ENCODE measurements at regions not wholly inside any gene's neighbourhood (a gene's known extent, or its start where the extent isn't known, plus 50 kb on each side); places are given as distances from the start of the nearest gene placed in this dataset.
A peak's percentile ranks its signal among the peaks of the same experiment; 100 is the strongest.
"Not testable (repeated sequence)": the region's sequence is repeated elsewhere in the genome, so short reads cannot be mapped to it uniquely, and the experiment has no call there.

GRCh38 chr3:118226206-118226605 lies 808.4 kb downstream of the IGSF11 start:
- no peak for DNase-seq
- Histone ChIP-seq H3K36me3 (no peaks in the 10 kb centered on the region), H3K9me3 (replicated peaks) (no peaks in the 10 kb centered on the region), H3K4me3 (no peak overlapping the region), H3K4me1 (no peaks in the 10 kb centered on the region), H3K27me3 (no peaks in the 10 kb centered on the region), H3K27ac (no peak overlapping the region)

- no peaks in the 10 kb centered on the region for H3K4me1 ChIP-seq
- H3K27ac ChIP-seq, result no peak overlapping the region
- no peaks in the 10 kb centered on the region for H3K36me3 ChIP-seq
- no peak overlapping the region for H3K4me3 ChIP-seq
- no peaks in the 10 kb centered on the region for H3K27me3 ChIP-seq
- no peak for DNase-seq
- no peaks in the 10 kb centered on the region for H3K9me3 ChIP-seq (replicated peaks)
These were observed 807.5 kb downstream of the IGSF11 start for GRCh38 chr3:118227191-118227590.

GRCh38 chr3:118228151-118228550 lies 806.5 kb downstream of the IGSF11 start:
- H3K4me3 ChIP-seq, result no peak overlapping the region
- H3K27me3 ChIP-seq, result no peaks in the 10 kb centered on the region
- H3K9me3 ChIP-seq (replicated peaks), result no peaks in the 10 kb centered on the region
- no peaks in the 10 kb centered on the region for H3K4me1 ChIP-seq
- no peaks in the 10 kb centered on the region for H3K36me3 ChIP-seq
- DNase-seq, result no peak
- H3K27ac ChIP-seq, result no peak overlapping the region

- no peaks in the 10 kb centered on the region for H3K27me3 ChIP-seq
- H3K4me3 ChIP-seq, result no peak overlapping the region
- no peaks in the 10 kb centered on the region for H3K9me3 ChIP-seq (replicated peaks)
- no peaks in the 10 kb centered on the region for H3K4me1 ChIP-seq
- no peak for DNase-seq
- no peak overlapping the region for H3K27ac ChIP-seq
- H3K36me3 ChIP-seq, result no peaks in the 10 kb centered on the region
These were observed 805.5 kb downstream of the IGSF11 start for GRCh38 chr3:118229196-118229595.

- H3K27ac ChIP-seq, result no peak overlapping the region
- no peaks in the 10 kb centered on the region for H3K27me3 ChIP-seq
- H3K36me3 ChIP-seq, result no peaks in the 10 kb centered on the region
- H3K9me3 ChIP-seq (replicated peaks), result no peaks in the 10 kb centered on the region
- no peak overlapping the region for H3K4me3 ChIP-seq
- no peak for DNase-seq
- H3K4me1 ChIP-seq, result no peaks in the 10 kb centered on the region
These were observed 803.1 kb downstream of the IGSF11 start for GRCh38 chr3:118231578-118231977.

- DNase-seq, result peak; percentile 85 to 90
- Histone ChIP-seq H3K9me3 (replicated peaks) (no peaks in the 10 kb centered on the region), H3K36me3 (no peaks in the 10 kb centered on the region)
These were observed 795.4 kb downstream of the IGSF11 start for GRCh38 chr3:118239253-118239652.

GRCh38 chr3:118244761-118245160 lies 789.9 kb downstream of the IGSF11 start:
- no peak overlapping the region for H3K4me3 ChIP-seq
- no peak overlapping the region for H3K27ac ChIP-seq
- no peaks in the 10 kb centered on the region for H3K36me3 ChIP-seq
- no peaks in the 10 kb centered on the region for H3K9me3 ChIP-seq (replicated peaks)
- no peaks in the 10 kb centered on the region for H3K27me3 ChIP-seq
- H3K4me1 ChIP-seq, result no peaks in the 10 kb centered on the region
- peak in 1 of 2 experiments; percentile 35 for DNase-seq

More at GRCh38 chr3:118239253-118239652, 795.4 kb downstream of the IGSF11 start:
- Histone ChIP-seq H3K4me3 (no peak overlapping the region), H3K27ac (no peak overlapping the region), H3K4me1 (0 out of 2 replicates have a peak, but pooled peaks cover 2% of the 10 kb centered on the region), H3K27me3 (no peaks in the 10 kb centered on the region)

- Histone ChIP-seq H3K4me3 (no peak overlapping the region), H3K9me3 (replicated peaks) (no peaks in the 10 kb centered on the region), H3K36me3 (no peaks in the 10 kb centered on the region), H3K27me3 (no peaks in the 10 kb centered on the region), H3K27ac (no peak overlapping the region), H3K4me1 (no peaks in the 10 kb centered on the region)
- DNase-seq, result no peak
These were observed 789.3 kb downstream of the IGSF11 start for GRCh38 chr3:118245312-118245711.

- not testable (repeated sequence) for H3K9me3 ChIP-seq (replicated peaks); H3K27me3 ChIP-seq; H3K4me3 ChIP-seq; H3K27ac ChIP-seq; H3K36me3 ChIP-seq; H3K4me1 ChIP-seq; DNase-seq
These were observed 775.8 kb downstream of the IGSF11 start for GRCh38 chr3:118258850-118259249.

GRCh38 chr3:118262800-118263402 lies 771.7 kb downstream of the IGSF11 start:
- Histone ChIP-seq H3K9me3 (replicated peaks) (no peaks in the 10 kb centered on the region), H3K4me1 (no peaks in the 10 kb centered on the region), H3K27ac (no peak overlapping the region), H3K36me3 (no peaks in the 10 kb centered on the region), H3K27me3 (no peaks in the 10 kb centered on the region), H3K4me3 (no peak overlapping the region)
- no peak for DNase-seq

GRCh38 chr3:118267588-118267987 lies 767.1 kb downstream of the IGSF11 start:
- Histone ChIP-seq H3K4me3 (no peak overlapping the region), H3K4me1 (no peaks in the 10 kb centered on the region), H3K27me3 (no peaks in the 10 kb centered on the region), H3K36me3 (no peaks in the 10 kb centered on the region), H3K27ac (no peak overlapping the region), H3K9me3 (replicated peaks) (no peaks in the 10 kb centered on the region)
- no peak for DNase-seq

GRCh38 chr3:118269537-118270125 lies 765.0 kb downstream of the IGSF11 start:
- DNase-seq, result no peak

GRCh38 chr3:118272991-118273390 lies 761.7 kb downstream of the IGSF11 start:
- Histone ChIP-seq H3K9me3 (replicated peaks) (no peaks in the 10 kb centered on the region), H3K4me3 (no peak overlapping the region), H3K27ac (no peak overlapping the region), H3K36me3 (no peaks in the 10 kb centered on the region), H3K27me3 (no peaks in the 10 kb centered on the region), H3K4me1 (no peaks in the 10 kb centered on the region)
- DNase-seq, result no peak

More at GRCh38 chr3:118269537-118270125, 765.0 kb downstream of the IGSF11 start:
- Histone ChIP-seq H3K27ac (no peak overlapping the region), H3K9me3 (replicated peaks) (no peaks in the 10 kb centered on the region), H3K36me3 (no peaks in the 10 kb centered on the region), H3K27me3 (no peaks in the 10 kb centered on the region), H3K4me3 (no peak overlapping the region), H3K4me1 (no peaks in the 10 kb centered on the region)

- DNase-seq, result no peak
- H3K9me3 ChIP-seq (replicated peaks), result no peaks in the 10 kb centered on the region
These were observed 756.8 kb downstream of the IGSF11 start for GRCh38 chr3:118277814-118278213.

GRCh38 chr3:118292841-118293240 lies 741.8 kb downstream of the IGSF11 start:
- Histone ChIP-seq H3K27ac (no peak overlapping the region), H3K4me1 (no peaks in the 10 kb centered on the region), H3K4me3 (no peak overlapping the region), H3K27me3 (no peaks in the 10 kb centered on the region), H3K9me3 (replicated peaks) (no peaks in the 10 kb centered on the region), H3K36me3 (no peaks in the 10 kb centered on the region)
- DNase-seq, result no peak

More at GRCh38 chr3:118277814-118278213, 756.8 kb downstream of the IGSF11 start:
- no peaks in the 10 kb centered on the region for H3K36me3 ChIP-seq
- H3K4me3 ChIP-seq, result no peak overlapping the region
- H3K27ac ChIP-seq, result no peak overlapping the region
- no peaks in the 10 kb centered on the region for H3K27me3 ChIP-seq
- no peaks in the 10 kb centered on the region for H3K4me1 ChIP-seq

GRCh38 chr3:118298133-118298532 lies 736.5 kb downstream of the IGSF11 start:
- Histone ChIP-seq H3K27ac (no peak overlapping the region), H3K27me3 (no peaks in the 10 kb centered on the region; the same call in 1 of the 2 replicates), H3K36me3 (no peaks in the 10 kb centered on the region), H3K4me3 (no peak overlapping the region), H3K4me1 (no peaks in the 10 kb centered on the region), H3K9me3 (replicated peaks) (no peaks in the 10 kb centered on the region)
- DNase-seq, result no peak
